Cardiac muscle cell (in vitro differentiated cells and primary cell): ENCODE measurements at regions not wholly inside any gene's neighbourhood (a gene's known extent, or its start where the extent isn't known, plus 50 kb on each side); places are given as distances from the start of the nearest gene placed in this dataset.

Experiments used
- DNase-seq, 2 donors: peaks; one replicate each; pipeline versions ENCODE4 v3.0.0 to v3.0.0-alpha.2; 2010 to 2017; ENCODE audit warnings: low read depth in 1 of 2, low spot score in 1 of 2
- H3K27ac ChIP-seq: fragments of 200-600 bp; sonication (generic); 2 replicates; pipeline ENCODE4 v1.5.1; 2016
- H3K27me3 ChIP-seq: fragments of 200-600 bp; sonication (generic); 2 replicates; pipeline ENCODE4 v1.6.0; 2016; ENCODE audit warnings: control low read depth
- H3K36me3 ChIP-seq: fragments of 200-600 bp; sonication (generic); 2 replicates; pipeline ENCODE4 v1.5.1; 2016; ENCODE audit warnings: control low read depth
- H3K4me1 ChIP-seq: fragments of 200-600 bp; sonication (generic); 2 replicates; pipeline ENCODE4 v1.8.1; 2017; ENCODE audit warnings: low read depth, mild to moderate bottlenecking, mixed run types
- H3K4me3 ChIP-seq: fragments of 200-600 bp; sonication (generic); 2 replicates; pipeline ENCODE4 v1.5.1; 2016; ENCODE audit warnings: mild to moderate bottlenecking
- H3K9me3 ChIP-seq: fragments of 200-600 bp; sonication (generic); 2 replicates; pipeline ENCODE4 v1.5.1; 2017; ENCODE audit warnings: low read depth, mild to moderate bottlenecking, control low read depth
- CTCF ChIP-seq: IDR thresholded peaks from 2 replicates; pipeline ENCODE4 v1.5.1; 2012; ENCODE audit warnings: low read depth, mild to moderate bottlenecking, low read length

GRCh38 chr7:25894902-25895791 is 256.9 kb upstream of the NFE2L3 start:
- TF ChIP-seq CTCF = peak; percentile 84
- Histone ChIP-seq H3K36me3 (no peaks in the 10 kb centered on the region), H3K27ac (no peak overlapping the region), H3K9me3 (no peaks in the 10 kb centered on the region), H3K27me3 (no peaks in the 10 kb centered on the region), H3K4me1 (no peaks in the 10 kb centered on the region), H3K4me3 (peak overlapping the region; percentile 23)
- DNase-seq = peak; percentile 41 to 78

DNA sequence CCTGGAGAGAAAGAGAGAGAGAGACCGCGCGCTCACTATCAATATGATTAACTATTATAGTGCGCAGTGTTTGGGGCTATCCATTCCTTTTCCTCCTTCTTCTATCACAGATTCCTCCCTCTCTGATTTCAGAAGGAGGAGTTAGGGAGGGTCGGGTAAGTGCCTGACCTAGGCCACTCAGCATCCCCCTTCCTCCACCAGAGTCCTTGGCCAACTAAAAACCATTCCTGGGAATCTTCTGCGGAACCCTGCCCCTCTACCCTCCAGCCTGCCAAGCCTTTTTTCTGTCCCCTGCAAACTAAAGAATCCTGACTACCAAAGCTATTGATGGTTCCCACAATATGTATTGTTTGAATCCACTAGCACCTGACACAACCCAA is 256.2 kb upstream of the NFE2L3 start:
- Histone ChIP-seq H3K27ac (no peak overlapping the region), H3K27me3 (no peaks in the 10 kb centered on the region), H3K4me3 (peak overlapping the region; percentile 23), H3K9me3 (no peaks in the 10 kb centered on the region), H3K36me3 (no peaks in the 10 kb centered on the region), H3K4me1 (no peaks in the 10 kb centered on the region)
- no peak for DNase-seq
- TF ChIP-seq CTCF = no peak

GRCh38 chr7:25897261-25897782 is 254.7 kb upstream of the NFE2L3 start:
- no peak overlapping the region for H3K4me3 ChIP-seq
- no peak for TF ChIP-seq CTCF
- no peak overlapping the region for H3K27ac ChIP-seq
- H3K9me3 ChIP-seq = no peaks in the 10 kb centered on the region
- H3K36me3 ChIP-seq = no peaks in the 10 kb centered on the region
- peak in 1 of 2 donors; percentile 29 for DNase-seq
- no peaks in the 10 kb centered on the region for H3K4me1 ChIP-seq
- no peaks in the 10 kb centered on the region for H3K27me3 ChIP-seq

DNA sequence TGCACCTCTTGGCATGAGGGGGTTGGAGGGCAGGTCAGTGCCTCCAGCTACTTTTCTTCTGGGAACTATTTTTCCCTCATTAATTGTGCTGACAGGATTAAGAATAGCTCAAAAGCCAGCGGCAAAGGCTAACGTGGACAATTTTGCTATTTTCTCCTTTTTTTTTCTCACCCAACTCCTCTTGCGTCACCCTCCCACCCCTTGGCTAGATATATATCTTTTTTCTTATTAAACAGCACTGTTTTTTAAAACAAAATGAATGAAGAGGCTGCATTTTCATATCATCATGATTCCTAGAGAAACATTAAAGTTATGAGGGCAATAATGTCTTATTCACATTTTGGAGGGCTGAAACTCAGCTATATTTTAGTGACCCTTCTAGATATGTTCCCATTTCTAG is 251.8 kb upstream of the NFE2L3 start:
- no peak overlapping the region for H3K4me3 ChIP-seq
- no peak for DNase-seq
- no peak for TF ChIP-seq CTCF
- no peaks in the 10 kb centered on the region for H3K4me1 ChIP-seq
- no peaks in the 10 kb centered on the region for H3K27me3 ChIP-seq
- H3K36me3 ChIP-seq = no peaks in the 10 kb centered on the region
- no peaks in the 10 kb centered on the region for H3K9me3 ChIP-seq
- H3K27ac ChIP-seq = no peak overlapping the region

- Histone ChIP-seq H3K9me3 (no peaks in the 10 kb centered on the region), H3K4me3 (no peak overlapping the region), H3K27ac (no peak overlapping the region), H3K4me1 (no peaks in the 10 kb centered on the region), H3K36me3 (no peaks in the 10 kb centered on the region), H3K27me3 (no peaks in the 10 kb centered on the region)
- no peak for DNase-seq
- TF ChIP-seq CTCF = no peak
These were observed 251.1 kb upstream of the NFE2L3 start for GRCh38 chr7:25900877-25901276.
